ENCODE measurements at regions not wholly inside any gene's neighbourhood (a gene's known extent, or its start where the extent isn't known, plus 50 kb on each side); places are given as distances from the start of the nearest gene placed in this dataset.
A peak's percentile ranks its signal among the peaks of the same experiment; 100 is the strongest.

- DNase-seq (ENCODE audit: low read depth in 2 of 2): no peak
Observed at GRCh38 chr10:3428826-3429225, 256.2 kb upstream of the PITRM1 start.

- DNase-seq (ENCODE audit: low read depth in 2 of 2): no peak
Observed at GRCh38 chr10:3427950-3428354, 255.4 kb upstream of the PITRM1 start.

GRCh38 chr10:3427347-3427746, 254.8 kb upstream of the PITRM1 start:
- DNase-seq (ENCODE audit: low read depth in 2 of 2): peak in 1 of 2 experiments; percentile 38

GRCh38 chr10:3426190-3426845, 253.7 kb upstream of the PITRM1 start:
- DNase-seq (ENCODE audit: low read depth in 2 of 2): peak; percentile 94 to 95

GRCh38 chr10:3425716-3426115, 253.1 kb upstream of the PITRM1 start:
- no peak for DNase-seq (ENCODE audit: low read depth in 2 of 2)

- DNase-seq (ENCODE audit: low read depth in 2 of 2): no peak
Observed at GRCh38 chr10:3425261-3425660, 252.7 kb upstream of the PITRM1 start.

GRCh38 chr10:3424111-3424851, 251.7 kb upstream of the PITRM1 start:
- DNase-seq (ENCODE audit: low read depth in 2 of 2): no peak

- no peak for DNase-seq (ENCODE audit: low read depth in 2 of 2)
Observed at GRCh38 chr10:3423384-3423783, 250.8 kb upstream of the PITRM1 start.

GRCh38 chr10:3422282-3422681, 249.7 kb upstream of the PITRM1 start:
- DNase-seq (ENCODE audit: low read depth in 2 of 2): no peak

- DNase-seq (ENCODE audit: low read depth in 2 of 2): no peak
Observed at GRCh38 chr10:3421537-3422257, 249.1 kb upstream of the PITRM1 start.

GRCh38 chr10:3420527-3421469, 248.2 kb upstream of the PITRM1 start:
- no peak for DNase-seq (ENCODE audit: low read depth in 2 of 2)

GRCh38 chr10:3419719-3420495, 247.3 kb upstream of the PITRM1 start:
- DNase-seq (ENCODE audit: low read depth in 2 of 2): no peak

- no peak for DNase-seq (ENCODE audit: low read depth in 2 of 2)
Observed at GRCh38 chr10:3418926-3419325, 246.3 kb upstream of the PITRM1 start.

- DNase-seq (ENCODE audit: low read depth in 2 of 2): no peak
Observed at GRCh38 chr10:3418041-3418754, 245.6 kb upstream of the PITRM1 start.

GRCh38 chr10:3417096-3417495, 244.5 kb upstream of the PITRM1 start:
- no peak for DNase-seq (ENCODE audit: low read depth in 2 of 2)

- no peak for DNase-seq (ENCODE audit: low read depth in 2 of 2)
Observed at GRCh38 chr10:3415878-3416605, 243.5 kb upstream of the PITRM1 start.

GRCh38 chr10:3415038-3415736, 242.6 kb upstream of the PITRM1 start:
- no peak for DNase-seq (ENCODE audit: low read depth in 2 of 2)

GRCh38 chr10:3414667-3415023, 242.1 kb upstream of the PITRM1 start:
- no peak for DNase-seq (ENCODE audit: low read depth in 2 of 2)
